Pancreas (tissue), 10 donors: ENCODE measurements at regions not wholly inside any gene's neighbourhood (a gene's known extent, or its start where the extent isn't known, plus 50 kb on each side); places are given as distances from the start of the nearest gene placed in this dataset.

ENCODE experiments used
- ATAC-seq, 4 donors: fragments of 200-7000 bp; cut with Tn5 transposase; one replicate each; pipeline versions ENCODE4 v1.8.0 to v1.9.1; 2020; ENCODE audit warnings: mild to moderate bottlenecking in 4 of 4, moderate library complexity in 4 of 4
- DNase-seq, 6 donors: peaks; one replicate each; pipeline ENCODE4 v3.0.0-alpha.2; 2020
- FAIRE-seq: peaks from 2 replicates; lab custom pipeline; 2012; peaks lifted over from hg19 to GRCh38; lab: Jason Lieb, UNC
- H3K27ac ChIP-seq, 4 donors: fragments of 200-600 bp; sonication (generic); 1 replicate in 3 of 4; 2 replicates in 1 of 4; pipeline versions ENCODE4 v1.5.0 to v1.8.0; 2020
- H3K27me3 ChIP-seq, 4 donors: fragments of 200-600 bp; one replicate each; pipeline ENCODE4 v1.8.0; 2021
- H3K36me3 ChIP-seq, 3 donors: fragments of 200-600 bp; sonication (generic) in 1 of 3; one replicate each; pipeline versions ENCODE4 v1.5.0 to v1.8.0; 2020 to 2021
- H3K4me1 ChIP-seq, 3 donors: fragments of 200-600 bp; one replicate each; pipeline ENCODE4 v1.8.0; 2021
- H3K4me3 ChIP-seq, 4 donors: fragments of 200-600 bp; sonication (generic) in 2 of 4; one replicate each; pipeline versions ENCODE4 v1.5.0 to v1.8.0; 2020 to 2021
- H3K9me3 ChIP-seq, 4 donors: fragments of 200-600 bp; one replicate each; pipeline ENCODE4 v1.8.0; 2021
- CTCF ChIP-seq, 4 donors: fragments of 200-600 bp; sonication (generic) in 3 of 4; IDR thresholded peaks; one replicate each; pipeline versions ENCODE4 v1.5.0 to v1.8.0; 2021; ENCODE audit warnings: antibody characterized with exemption in 4 of 4
- WGBS, 2 donors: extraction: QIAGEN DNeasy Blood & Tissue Kit; methylation state at CpG; one replicate each; pipeline ENCODE4 v1.1.7; 2013; 5-methylcytosine and 5-hydroxymethylcytosine counted together
- intact Hi-C, 3 donors: fragments of 100-400 bp; cut with DNase I; formaldehyde crosslinking; loops; one replicate each; pipeline versions ENCODE4 v1.11.1 to v1.14.2; 2022
- donor health status: healthy with polysubstance abuse.
- donor health status: DM: no; HTN: no; CAD: no; lungs with moderate emphysema.
- donor health status: DM: no; HTN: no; CAD: no.
- donor health status: control.
- donor health status: control.
- donor health status: Bipolar disorder and iron deficiency.
- donor health status: DM: yes; HTN: yes; CAD: no.
- donor health status: DM: no; HTN: no; CAD: no.
- donor health status: DM: no; HTN: no; CAD: no.
- donor health status: DM: yes; HTN: yes; CAD: no.

- no peak for DNase-seq
- 75 to 85% methylated on average over 7 of the region's 7 CpGs for WGBS, 2 donors
- Histone ChIP-seq H3K4me1 (no peaks in the 10 kb centered on the region), H3K9me3 (no peaks in the 10 kb centered on the region), H3K36me3 (no peaks in the 10 kb centered on the region), H3K4me3 (no peak overlapping the region), H3K27me3 (no peaks in the 10 kb centered on the region), H3K27ac (no peak overlapping the region)
- TF ChIP-seq CTCF (IDR thresholded peaks at IDR 0.05): no peak
- no peak for FAIRE-seq
- intact Hi-C loops: no loop called here
- peak in 1 of 4 donors; percentile 57 for ATAC-seq
These were observed 55.7 kb downstream of the IRF2BP2 start for GRCh38 chr1:234554218-234554697.

GRCh38 chr1:234553240-234554188, 56.5 kb downstream of the IRF2BP2 start:
- ATAC-seq: peak in 2 of 4 donors; percentile 39 to 50
- H3K27ac ChIP-seq: no peak overlapping the region

GRCh38 chr1:234551032-234551378, 59.0 kb downstream of the IRF2BP2 start:
- H3K4me1 ChIP-seq: peaks cover under 1 to 5% (median 1%) of the 10 kb centered on the region in 3 donors
- intact Hi-C loops: no loop called here
- H3K27ac ChIP-seq: no peak overlapping the region
- DNase-seq (no peak), ATAC-seq (no peak), FAIRE-seq (no peak)
- WGBS, 2 donors: 82 to 90% methylated on average over 6 of the region's 6 CpGs
- H3K9me3 ChIP-seq: no peaks in the 10 kb centered on the region
- H3K27me3 ChIP-seq: no peaks in the 10 kb centered on the region
- no peak for TF ChIP-seq CTCF (IDR thresholded peaks at IDR 0.05)
- no peaks in the 10 kb centered on the region for H3K36me3 ChIP-seq
- no peak overlapping the region for H3K4me3 ChIP-seq

More at GRCh38 chr1:234553240-234554188, 56.5 kb downstream of the IRF2BP2 start:
- TF ChIP-seq CTCF (IDR thresholded peaks at IDR 0.05): no peak
- Histone ChIP-seq H3K36me3 (no peaks in the 10 kb centered on the region), H3K4me3 (no peak overlapping the region), H3K9me3 (no peaks in the 10 kb centered on the region), H3K27me3 (no peaks in the 10 kb centered on the region), H3K4me1 (no peaks in the 10 kb centered on the region)
- 80% methylated on average over 21 of the region's 21 CpGs for WGBS, 2 donors
- no peak for DNase-seq
- intact Hi-C loops: no loop called here
- FAIRE-seq: no peak

GRCh38 chr1:234550341-234551031, 59.5 kb downstream of the IRF2BP2 start:
- no peak for TF ChIP-seq CTCF (IDR thresholded peaks at IDR 0.05)
- no peaks in the 10 kb centered on the region for H3K27me3 ChIP-seq
- H3K36me3 ChIP-seq: no peaks in the 10 kb centered on the region
- no peak overlapping the region for H3K4me3 ChIP-seq
- DNase-seq (no peak), FAIRE-seq (no peak), ATAC-seq (no peak)
- intact Hi-C loops: no loop called here
- H3K27ac ChIP-seq: no peak overlapping the region
- 85 to 91% methylated on average over 16 of the region's 16 CpGs for WGBS, 2 donors
- peaks cover 6 to 10% (median 6%) of the 10 kb centered on the region in 3 donors for H3K4me1 ChIP-seq
- no peaks in the 10 kb centered on the region for H3K9me3 ChIP-seq
